Endodermal cell (in vitro differentiated cells): ENCODE measurements at regions not wholly inside any gene's neighbourhood (a gene's known extent, or its start where the extent isn't known, plus 50 kb on each side); places are given as distances from the start of the nearest gene placed in this dataset.

ENCODE experiments used
- DNase-seq: peaks from one replicate; pipeline ENCODE4 v3.0.0-alpha.2; 2017
- H3K27ac ChIP-seq: 2 replicates; pipeline ENCODE4 v1.5.1; 2013; ENCODE audit warnings: mild to moderate bottlenecking, low read depth, low read length, moderate library complexity
- H3K27me3 ChIP-seq: 2 replicates; pipeline ENCODE4 v1.6.1; 2013; ENCODE audit warnings: mild to moderate bottlenecking, low read length, moderate library complexity; ENCODE audit not compliant: insufficient read depth, control insufficient read depth, poor library complexity, severe bottlenecking
- H3K36me3 ChIP-seq: 2 replicates; pipeline ENCODE4 v1.7.0; 2013; ENCODE audit warnings: mild to moderate bottlenecking, low read length, moderate library complexity; ENCODE audit not compliant: control insufficient read depth, insufficient read depth
- H3K4me1 ChIP-seq: one replicate; pipeline ENCODE4 v1.7.0; 2013; ENCODE audit warnings: low read length; ENCODE audit not compliant: control insufficient read depth, insufficient read depth
- H3K4me3 ChIP-seq: 2 replicates; pipeline ENCODE4 v1.5.1; 2013; ENCODE audit warnings: mild to moderate bottlenecking, low read length, moderate library complexity
- H3K9ac ChIP-seq: 2 replicates; pipeline ENCODE4 v1.6.1; 2013; ENCODE audit warnings: mild to moderate bottlenecking, low read length, moderate library complexity; ENCODE audit not compliant: poor library complexity, severe bottlenecking; ENCODE audit errors: extremely low read depth
- H3K9me3 ChIP-seq: 2 replicates; pipeline ENCODE4 v1.6.1; 2013; ENCODE audit warnings: mild to moderate bottlenecking, low read length, moderate library complexity; ENCODE audit not compliant: control insufficient read depth
- H3K27ac Mint-ChIP-seq: 2 replicates; pipeline ENCODE4 v1.8.0; 2020; ENCODE audit warnings: mixed read lengths
- H3K27me3 Mint-ChIP-seq: 2 replicates; pipeline ENCODE4 v1.8.0; 2021; ENCODE audit warnings: mild to moderate bottlenecking, mixed read lengths; ENCODE audit not compliant: insufficient read depth
- H3K36me3 Mint-ChIP-seq: 2 replicates; pipeline ENCODE4 v1.8.0; 2020; ENCODE audit warnings: low read depth, mixed read lengths
- H3K4me1 Mint-ChIP-seq: 2 replicates; pipeline ENCODE4 v1.8.0; 2020; ENCODE audit warnings: mixed read lengths
- H3K4me3 Mint-ChIP-seq: 2 replicates; pipeline ENCODE4 v1.8.0; 2020; ENCODE audit warnings: mild to moderate bottlenecking, moderate library complexity, mixed read lengths
- H3K9me3 Mint-ChIP-seq: 2 replicates; pipeline ENCODE4 v1.8.0; 2020; ENCODE audit warnings: mild to moderate bottlenecking, mixed read lengths
- CTCF ChIP-seq: fragments of 200-600 bp; sonication (generic); conservative IDR thresholded peaks from 2 replicates; pipeline ENCODE4 v1.5.0; 2021; ENCODE audit warnings: antibody characterized with exemption, mild to moderate bottlenecking
- WGBS, 2 experiments: methylation state at CpG; one replicate each; pipeline versions ENCODE4 v1.1.5 to v1.1.7; 2013; ENCODE audit warnings: missing lambda C conversion rate in 2 of 2, mixed read lengths in 1 of 2; ENCODE audit not compliant: insufficient coverage in 1 of 2, insufficient read length in 1 of 2; 5-methylcytosine and 5-hydroxymethylcytosine counted together

GRCh38 chrX:68588602-68589371 lies 58.7 kb upstream of the STARD8 start:
- no peak overlapping the region for H3K9ac ChIP-seq
- H3K36me3 ChIP-seq = no peaks in the 10 kb centered on the region
- Mint-ChIP-seq H3K27ac (no peak overlapping the region), H3K9me3 (peaks cover 52% of the 10 kb centered on the region), H3K4me3 (no peak overlapping the region), H3K27me3 (no peaks in the 10 kb centered on the region), H3K36me3 (no peaks in the 10 kb centered on the region), H3K4me1 (no peaks in the 10 kb centered on the region)
- WGBS, 2 experiments = 77 to 96% methylated on average over 4 to 7 of the region's 7 CpGs
- DNase-seq = no peak
- H3K27me3 ChIP-seq = no peaks in the 10 kb centered on the region
- H3K9me3 ChIP-seq = no peaks in the 10 kb centered on the region
- H3K4me1 ChIP-seq = no peaks in the 10 kb centered on the region
- no peak overlapping the region for H3K27ac ChIP-seq
- H3K4me3 ChIP-seq = no peak overlapping the region
- TF ChIP-seq CTCF = no peak

- TF ChIP-seq CTCF = no peak
- no peak overlapping the region for H3K4me3 Mint-ChIP-seq
- H3K9me3 ChIP-seq = no peaks in the 10 kb centered on the region
- H3K27ac ChIP-seq = no peak overlapping the region
- no peak for DNase-seq
- H3K36me3 Mint-ChIP-seq = no peaks in the 10 kb centered on the region
- no peaks in the 10 kb centered on the region for H3K4me1 Mint-ChIP-seq
- H3K4me1 ChIP-seq = no peaks in the 10 kb centered on the region
- H3K4me3 ChIP-seq = no peak overlapping the region
- H3K9me3 Mint-ChIP-seq = peaks cover 57% of the 10 kb centered on the region
- H3K9ac ChIP-seq = no peak overlapping the region
- no peaks in the 10 kb centered on the region for H3K36me3 ChIP-seq
- H3K27me3 ChIP-seq = no peaks in the 10 kb centered on the region
- no peak overlapping the region for H3K27ac Mint-ChIP-seq
- no peaks in the 10 kb centered on the region for H3K27me3 Mint-ChIP-seq
These were observed 58.1 kb upstream of the STARD8 start for GRCh38 chrX:68589372-68589753.

- Histone ChIP-seq H3K4me1 (no peaks in the 10 kb centered on the region), H3K9ac (no peak overlapping the region), H3K9me3 (no peaks in the 10 kb centered on the region), H3K27ac (no peak overlapping the region), H3K27me3 (no peaks in the 10 kb centered on the region), H3K4me3 (no peak overlapping the region), H3K36me3 (no peaks in the 10 kb centered on the region)
- WGBS, 2 experiments = 92% methylated on average over 3 of the region's 4 CpGs; no CpG with 5 or more reads in 1 of the 2 experiments
- Mint-ChIP-seq H3K9me3 (peaks cover 58% of the 10 kb centered on the region), H3K27me3 (no peaks in the 10 kb centered on the region), H3K36me3 (no peaks in the 10 kb centered on the region), H3K4me3 (no peak overlapping the region), H3K4me1 (no peaks in the 10 kb centered on the region), H3K27ac (no peak overlapping the region)
- no peak for DNase-seq
- TF ChIP-seq CTCF = no peak
These were observed 52.7 kb upstream of the STARD8 start for GRCh38 chrX:68594769-68595168.
